Lower leg skin (tissue), 3 donors: ENCODE measurements at regions not wholly inside any gene's neighbourhood (a gene's known extent, or its start where the extent isn't known, plus 50 kb on each side); places are given as distances from the start of the nearest gene placed in this dataset.

Experiments used
- POLR2A ChIP-seq, 2 donors: fragments of 450-650 bp; IDR thresholded peaks; one replicate each; pipeline ENCODE4 v1.6.1; 2016 to 2017; ENCODE audit warnings: antibody characterized with exemption in 2 of 2, mild to moderate bottlenecking in 1 of 2, moderate library complexity in 1 of 2
- TF ChIP-seq, protein P1 (sequence below), 3 donors: fragments of 450-650 bp; IDR thresholded peaks; one replicate each; pipeline ENCODE4 v1.5.1; 2016; ENCODE audit warnings: antibody characterized with exemption in 3 of 3, mild to moderate bottlenecking in 3 of 3, moderate library complexity in 2 of 3

- TF ChIP-seq, protein P1, sequence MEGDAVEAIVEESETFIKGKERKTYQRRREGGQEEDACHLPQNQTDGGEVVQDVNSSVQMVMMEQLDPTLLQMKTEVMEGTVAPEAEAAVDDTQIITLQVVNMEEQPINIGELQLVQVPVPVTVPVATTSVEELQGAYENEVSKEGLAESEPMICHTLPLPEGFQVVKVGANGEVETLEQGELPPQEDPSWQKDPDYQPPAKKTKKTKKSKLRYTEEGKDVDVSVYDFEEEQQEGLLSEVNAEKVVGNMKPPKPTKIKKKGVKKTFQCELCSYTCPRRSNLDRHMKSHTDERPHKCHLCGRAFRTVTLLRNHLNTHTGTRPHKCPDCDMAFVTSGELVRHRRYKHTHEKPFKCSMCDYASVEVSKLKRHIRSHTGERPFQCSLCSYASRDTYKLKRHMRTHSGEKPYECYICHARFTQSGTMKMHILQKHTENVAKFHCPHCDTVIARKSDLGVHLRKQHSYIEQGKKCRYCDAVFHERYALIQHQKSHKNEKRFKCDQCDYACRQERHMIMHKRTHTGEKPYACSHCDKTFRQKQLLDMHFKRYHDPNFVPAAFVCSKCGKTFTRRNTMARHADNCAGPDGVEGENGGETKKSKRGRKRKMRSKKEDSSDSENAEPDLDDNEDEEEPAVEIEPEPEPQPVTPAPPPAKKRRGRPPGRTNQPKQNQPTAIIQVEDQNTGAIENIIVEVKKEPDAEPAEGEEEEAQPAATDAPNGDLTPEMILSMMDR (IDR thresholded peaks at IDR 0.05), result no peak
- TF ChIP-seq POLR2A (IDR thresholded peaks at IDR 0.05), result no peak
Observed at GRCh38 chr6:76634695-76635094, 562.2 kb upstream of the IMPG1 start.
